ENCODE measurements at regions not wholly inside any gene's neighbourhood (a gene's known extent, or its start where the extent isn't known, plus 50 kb on each side); places are given as distances from the start of the nearest gene placed in this dataset.

GRCh38 chr20:22924046-22924737, 110.9 kb upstream of the SSTR4 start:
- Histone ChIP-seq H3K4me1 (peaks cover 0 to 4% (median 0%) of the 10 kb centered on the region in 3 donors), H3K36me3 (no peaks in the 10 kb centered on the region), H3K27me3 (no peaks in the 10 kb centered on the region), H3K4me3 (no peak overlapping the region), H3K27ac (no peak overlapping the region), H3K9me3 (no peaks in the 10 kb centered on the region)
- intact Hi-C loops (cut with DNase I) = no loop called here
- WGBS, 2 donors = 63 to 78% methylated on average over 4 of the region's 4 CpGs
- DNase-seq = no peak
- no peak for TF ChIP-seq CTCF (IDR thresholded peaks at IDR 0.05)
- no peak for FAIRE-seq
- ATAC-seq = no peak

GRCh38 chr20:22924949-22925612, 110.0 kb upstream of the SSTR4 start:
- DNase-seq = no peak
- no peak for FAIRE-seq
- H3K9me3 ChIP-seq = no peaks in the 10 kb centered on the region
- TF ChIP-seq CTCF (IDR thresholded peaks at IDR 0.05) = no peak
- WGBS, 2 donors = 47 to 58% methylated on average over 3 of the region's 3 CpGs
- H3K27ac ChIP-seq = no peak overlapping the region
- no peaks in the 10 kb centered on the region for H3K36me3 ChIP-seq
- no peak for ATAC-seq
- no peak overlapping the region for H3K4me3 ChIP-seq
- intact Hi-C loops (cut with DNase I) = no loop called here
- H3K27me3 ChIP-seq = no peaks in the 10 kb centered on the region
- peaks cover 0 to 4% (median 0%) of the 10 kb centered on the region in 3 donors for H3K4me1 ChIP-seq

- Histone ChIP-seq H3K27ac (no peak overlapping the region), H3K9me3 (no peaks in the 10 kb centered on the region), H3K4me3 (no peak overlapping the region), H3K36me3 (no peaks in the 10 kb centered on the region), H3K27me3 (no peaks in the 10 kb centered on the region), H3K4me1 (peaks cover 0 to 4% (median 0%) of the 10 kb centered on the region in 3 donors)
- no peak for ATAC-seq
- DNase-seq = no peak
- no peak for FAIRE-seq
- TF ChIP-seq CTCF (IDR thresholded peaks at IDR 0.05) = no peak
- WGBS, 2 donors = 51 to 52% methylated on average over 4 of the region's 4 CpGs
- intact Hi-C loops (cut with DNase I) = no loop called here
Observed at GRCh38 chr20:22925613-22925983, 109.5 kb upstream of the SSTR4 start.

- ATAC-seq (no peak), FAIRE-seq (no peak), DNase-seq (no peak)
- no peak for TF ChIP-seq CTCF (IDR thresholded peaks at IDR 0.05)
- Histone ChIP-seq H3K27ac (no peak overlapping the region), H3K36me3 (no peaks in the 10 kb centered on the region), H3K9me3 (no peaks in the 10 kb centered on the region), H3K4me1 (no peaks in the 10 kb centered on the region), H3K4me3 (no peak overlapping the region), H3K27me3 (no peaks in the 10 kb centered on the region)
- intact Hi-C loops (cut with DNase I) = no loop called here
- WGBS, 2 donors = 29 to 30% methylated on average over 3 of the region's 3 CpGs
Observed at GRCh38 chr20:22927537-22927936, 107.6 kb upstream of the SSTR4 start.

- Histone ChIP-seq H3K4me1 (no peaks in the 10 kb centered on the region), H3K4me3 (no peak overlapping the region), H3K27ac (no peak overlapping the region), H3K9me3 (no peaks in the 10 kb centered on the region), H3K27me3 (no peaks in the 10 kb centered on the region), H3K36me3 (no peaks in the 10 kb centered on the region)
- no peak for DNase-seq
- intact Hi-C loops (cut with DNase I) = no loop called here
- 32% methylated on average over 7 of the region's 7 CpGs for WGBS, 2 donors
- no peak for TF ChIP-seq CTCF (IDR thresholded peaks at IDR 0.05)
- FAIRE-seq = no peak
- ATAC-seq = no peak
Observed at GRCh38 chr20:22928679-22929078, 106.4 kb upstream of the SSTR4 start.
